Fibroblast of gingiva (primary cell): ENCODE measurements at regions not wholly inside any gene's neighbourhood (a gene's known extent, or its start where the extent isn't known, plus 50 kb on each side); places are given as distances from the start of the nearest gene placed in this dataset.
"Not testable (repeated sequence)": the region's sequence is repeated elsewhere in the genome, so short reads cannot be mapped to it uniquely, and the experiment has no call there.

ENCODE experiments used
- DNase-seq: peaks from one replicate; pipeline ENCODE4 v3.0.0-alpha.2; 2011; ENCODE audit warnings: low read depth

DNA sequence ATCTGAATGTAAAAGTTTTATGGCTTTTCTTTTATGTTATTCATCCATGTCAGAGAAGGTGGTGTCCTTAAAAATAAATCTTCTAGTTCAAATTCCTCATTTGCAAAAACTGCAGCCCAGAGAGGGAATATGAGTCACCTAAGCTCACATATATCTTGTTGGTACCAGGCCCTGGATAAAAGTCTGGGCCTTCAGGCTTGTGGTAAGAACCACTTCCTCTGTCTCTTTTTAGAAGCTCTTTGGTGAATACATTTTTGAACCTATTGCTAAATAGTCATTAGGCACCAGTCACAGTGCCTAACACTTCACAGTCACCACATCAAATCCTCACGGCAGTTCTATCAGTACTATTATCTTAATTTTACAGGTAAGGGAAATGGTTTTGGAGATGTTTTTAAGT, 199.2 kb downstream of the KCNS3 start:
- peak; percentile 47 for DNase-seq

DNA sequence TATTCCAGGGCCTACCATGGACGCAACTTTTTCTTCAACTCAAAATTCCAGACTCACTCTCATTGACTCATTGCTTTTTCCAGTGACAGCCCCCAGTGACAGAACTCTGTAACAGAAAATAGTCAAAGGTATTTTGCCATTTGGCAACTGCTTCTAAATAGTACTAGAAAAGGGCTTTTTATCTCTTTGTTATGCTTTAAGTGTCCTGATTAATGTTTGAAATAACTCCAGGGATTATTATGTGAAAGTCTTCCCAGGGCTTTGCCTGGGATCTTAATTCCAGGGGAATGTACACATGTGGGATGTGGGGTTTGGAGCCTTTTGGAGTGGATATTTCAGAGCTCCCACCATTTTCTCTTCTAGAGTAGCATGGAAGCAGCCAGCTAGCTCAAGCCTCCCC, 198.8 kb downstream of the KCNS3 start:
- DNase-seq = no peak

DNA sequence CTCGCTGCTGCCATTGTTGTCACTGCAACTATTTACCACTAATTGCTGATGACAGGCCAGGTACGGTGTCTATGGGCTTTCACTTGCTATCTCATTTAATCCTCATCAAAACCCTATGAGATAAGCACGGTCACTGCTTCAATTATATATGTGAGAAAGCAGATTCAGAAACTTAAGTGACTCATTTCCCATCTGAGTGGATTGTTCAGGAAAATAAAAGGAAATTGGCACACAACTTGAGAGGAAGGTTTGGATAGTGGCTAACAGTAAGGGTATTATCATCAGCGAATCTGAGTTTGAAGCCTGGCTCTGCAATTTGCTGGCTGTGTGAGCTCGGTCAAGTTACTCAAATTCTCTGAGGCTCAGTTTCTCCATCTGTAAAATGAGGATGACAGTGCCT, 196.0 kb downstream of the KCNS3 start:
- no peak for DNase-seq

DNA sequence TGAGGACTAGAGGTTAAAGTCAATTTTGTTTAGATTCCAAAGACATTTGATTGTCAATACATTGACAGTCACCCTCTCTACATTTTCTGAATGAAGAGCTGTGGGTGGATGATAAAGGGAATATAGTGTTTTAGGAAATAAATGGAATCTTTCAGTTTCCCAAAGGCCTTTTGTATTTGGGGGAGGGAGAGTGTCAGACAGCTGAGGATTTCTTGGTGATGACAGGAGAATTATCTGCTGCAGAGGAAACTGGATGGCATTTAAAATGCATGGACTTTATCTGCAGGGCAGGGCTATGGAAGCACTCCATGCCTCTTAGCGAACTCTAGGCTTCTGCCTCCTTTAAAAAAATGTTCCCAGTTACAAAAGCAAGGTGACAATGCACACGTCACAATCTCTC, 195.1 kb downstream of the KCNS3 start:
- DNase-seq = no peak

DNA sequence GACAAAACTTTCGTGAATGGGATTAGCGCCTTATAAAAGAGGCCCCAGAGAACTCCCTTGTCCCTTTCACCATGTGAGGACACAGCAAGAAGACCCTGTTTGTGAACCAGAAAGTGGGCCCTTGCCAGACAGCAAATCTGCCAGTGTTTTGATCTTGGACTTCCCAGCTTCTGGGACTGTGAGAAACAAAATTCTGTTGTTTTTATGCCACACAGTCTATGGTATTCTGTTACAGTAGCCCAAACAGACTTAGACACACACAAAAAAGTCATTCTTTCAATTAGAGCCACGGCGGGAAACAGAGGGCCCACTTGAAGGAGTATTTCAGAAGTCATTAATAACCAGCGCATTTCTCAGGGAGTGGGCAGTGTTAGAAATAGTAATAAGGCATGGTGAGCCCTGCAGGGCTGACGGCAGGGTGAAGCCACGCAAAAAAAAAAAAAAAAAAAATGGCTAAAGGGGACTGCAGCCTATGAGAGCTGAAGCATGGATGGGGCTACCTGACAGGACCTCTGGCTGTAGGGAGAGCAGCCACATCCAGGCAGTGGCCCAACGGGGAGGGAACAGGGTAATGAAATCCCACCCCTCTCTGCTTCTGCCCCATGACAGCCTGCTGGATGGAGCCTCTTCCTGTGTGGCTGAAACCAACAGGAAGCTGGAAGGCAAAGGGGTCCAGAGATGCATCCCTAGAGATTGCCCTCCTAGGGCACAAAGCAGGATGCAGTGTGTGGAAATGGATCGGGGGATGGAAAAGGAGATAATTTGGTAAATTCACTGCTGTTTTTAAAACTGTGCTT, 189.3 kb downstream of the KCNS3 start:
- no peak for DNase-seq

DNA sequence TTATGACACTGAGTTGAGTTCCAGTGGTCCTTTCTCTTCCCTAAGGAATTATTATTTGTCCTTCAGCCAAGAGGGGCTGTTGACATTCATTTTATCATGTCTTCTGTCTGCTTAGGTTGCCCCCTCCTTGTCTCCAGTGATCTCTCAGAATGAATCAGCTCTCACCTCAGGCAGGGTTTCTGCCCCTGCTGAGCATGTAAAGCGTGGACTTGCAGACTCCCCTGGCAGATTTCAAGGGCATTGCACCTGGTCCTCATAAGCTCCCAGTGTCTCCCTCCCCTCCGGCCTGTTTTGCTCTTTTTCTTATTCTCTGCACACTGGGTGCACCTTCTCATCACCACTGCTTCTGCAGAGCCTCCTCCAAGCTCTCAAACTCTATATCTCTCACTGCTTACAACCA, 188.4 kb downstream of the KCNS3 start:
- no peak for DNase-seq

DNA sequence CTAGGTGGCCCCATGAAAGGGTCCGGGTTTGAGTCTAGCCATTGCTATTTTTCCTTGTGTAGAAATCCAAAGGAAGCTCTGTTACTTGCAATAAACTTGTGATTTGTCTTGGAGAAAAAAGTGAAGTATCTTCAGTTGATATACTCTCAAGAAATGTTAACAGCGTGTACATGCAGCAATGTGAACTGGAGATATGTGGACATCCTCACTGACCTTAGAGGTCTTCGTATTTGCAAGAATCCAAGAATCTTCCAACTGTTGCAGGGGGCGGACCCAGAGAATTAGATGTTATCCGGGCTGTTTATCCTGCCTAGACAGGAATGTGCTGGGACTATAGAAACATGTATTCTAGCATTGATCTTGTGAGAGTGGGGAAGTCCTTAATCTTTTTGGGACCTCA, 187.6 kb downstream of the KCNS3 start:
- DNase-seq = no peak

DNA sequence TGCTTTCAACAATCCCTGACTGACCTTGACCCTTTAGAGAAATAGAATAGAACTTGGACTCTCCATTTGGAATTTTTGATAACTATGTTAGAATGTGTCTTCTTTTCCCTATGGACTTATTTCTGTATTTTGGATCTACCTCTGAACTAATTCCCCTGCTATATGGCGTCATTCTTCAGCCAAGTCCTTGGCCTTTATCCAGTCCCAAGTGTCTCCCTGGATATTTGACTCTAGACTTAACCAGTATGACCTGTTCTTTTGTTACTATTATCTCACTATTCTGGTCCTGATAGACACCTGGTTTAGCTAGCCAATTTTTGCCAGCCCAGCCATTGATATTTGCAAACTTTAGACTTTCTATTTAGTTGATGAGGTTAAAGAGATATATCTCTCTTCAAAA, 186.8 kb downstream of the KCNS3 start:
- DNase-seq = no peak

DNA sequence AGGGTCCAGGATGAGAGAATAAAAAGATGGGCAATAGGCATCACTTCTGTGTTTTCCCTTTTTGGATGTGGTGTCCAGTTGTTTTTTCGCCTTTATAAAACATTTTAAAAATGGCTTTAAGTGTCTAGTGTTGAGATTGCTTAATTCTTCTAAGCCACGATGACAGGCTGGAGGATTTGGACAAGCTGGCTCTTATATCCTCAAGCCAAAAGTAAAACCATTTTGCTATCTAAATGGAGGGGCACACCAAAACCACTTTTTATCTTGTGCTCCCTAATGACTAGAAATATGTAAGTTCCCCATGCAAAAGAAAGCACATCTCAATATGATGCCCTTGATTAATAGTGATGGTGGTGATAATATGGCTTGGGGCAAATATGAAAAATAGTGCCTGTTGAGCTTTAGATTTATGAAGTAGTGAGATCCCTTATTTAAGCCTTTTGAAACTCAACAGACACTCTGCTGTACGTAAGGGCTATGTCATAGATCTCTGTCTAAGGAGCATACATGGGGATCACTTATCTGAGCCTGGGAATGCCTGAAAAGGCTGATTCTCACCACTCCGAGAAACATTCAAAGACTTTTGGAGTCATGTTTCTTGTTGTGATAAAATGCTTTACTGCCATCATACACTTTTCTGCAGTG, 185.5 kb downstream of the KCNS3 start:
- DNase-seq = no peak

DNA sequence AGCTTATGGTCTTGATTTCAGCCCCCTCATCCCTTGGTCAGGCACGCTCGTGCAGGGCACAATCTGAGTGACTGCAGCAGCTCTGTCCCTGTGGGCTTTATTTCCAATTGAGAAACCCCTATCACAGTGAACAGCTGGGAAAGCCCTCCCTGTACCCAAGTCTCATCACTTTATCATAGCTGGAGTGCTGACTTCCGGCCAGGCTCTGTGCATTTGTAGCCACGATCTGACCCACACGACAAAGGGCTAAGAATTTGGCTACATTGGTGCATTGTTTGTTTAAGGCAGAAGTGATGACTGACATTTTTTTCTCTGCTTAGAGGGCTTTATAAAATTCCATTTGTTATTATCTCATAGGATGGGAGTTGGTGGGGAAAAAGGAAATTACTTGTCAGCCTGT, 184.4 kb downstream of the KCNS3 start:
- DNase-seq = no peak

DNA sequence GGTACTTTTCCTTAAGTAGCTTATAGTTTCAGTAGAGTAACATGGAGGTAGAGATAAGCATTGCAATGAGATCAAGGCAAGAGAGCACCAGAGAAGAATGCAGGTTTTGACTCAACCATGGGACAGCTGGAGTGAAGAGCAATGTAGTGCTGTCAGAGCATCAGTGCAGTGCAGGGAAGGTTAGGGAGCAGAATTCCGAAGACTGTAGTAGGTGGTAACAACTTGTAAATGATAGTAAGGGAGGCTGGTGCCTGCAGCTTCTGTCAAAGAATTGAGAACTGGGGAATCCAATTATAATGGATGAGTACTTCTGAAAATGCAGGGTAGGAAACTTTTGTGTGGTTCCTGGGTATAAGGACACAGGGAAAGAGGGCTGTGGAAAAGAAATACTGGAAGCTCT, 183.2 kb downstream of the KCNS3 start:
- DNase-seq = no peak

DNA sequence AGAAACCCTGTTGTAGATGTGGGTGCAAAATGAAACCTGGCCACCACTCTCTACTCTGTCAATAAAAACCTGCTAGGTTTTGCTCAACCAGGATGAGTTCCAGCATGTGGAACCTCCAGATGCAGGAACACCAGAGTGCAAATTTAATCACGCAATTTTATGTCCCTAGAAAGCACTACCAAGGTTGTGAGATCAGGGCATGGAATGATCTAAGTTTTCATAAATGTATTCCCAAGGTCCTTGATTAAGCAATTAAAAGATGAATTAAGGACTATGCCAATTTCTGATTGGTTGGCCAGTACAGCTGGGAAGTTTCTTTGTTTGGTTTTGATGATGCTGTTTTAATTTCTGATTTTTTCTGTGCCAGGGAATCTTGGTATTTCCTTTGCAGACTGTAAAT, 179.2 kb downstream of the KCNS3 start:
- DNase-seq = no peak

DNA sequence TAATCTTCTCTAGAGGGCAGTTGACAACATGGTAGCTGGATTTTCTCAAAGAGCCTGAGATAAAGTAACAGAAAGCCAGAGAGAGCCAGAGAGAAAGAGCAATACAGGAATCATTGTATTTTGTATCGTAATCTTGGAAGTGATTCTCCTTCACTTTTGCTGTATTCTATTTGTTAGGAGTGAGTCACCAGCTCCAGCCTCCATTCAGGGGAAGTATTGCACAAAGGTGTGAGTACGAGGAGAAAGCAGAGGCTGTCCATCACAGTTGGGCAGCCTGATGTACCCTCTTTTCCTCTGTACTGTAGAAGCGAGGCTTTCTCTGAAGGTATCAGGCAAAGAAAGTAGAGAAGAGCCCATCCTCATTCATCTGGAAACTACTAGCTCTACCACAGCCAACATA, 176.8 kb downstream of the KCNS3 start:
- no peak for DNase-seq

DNA sequence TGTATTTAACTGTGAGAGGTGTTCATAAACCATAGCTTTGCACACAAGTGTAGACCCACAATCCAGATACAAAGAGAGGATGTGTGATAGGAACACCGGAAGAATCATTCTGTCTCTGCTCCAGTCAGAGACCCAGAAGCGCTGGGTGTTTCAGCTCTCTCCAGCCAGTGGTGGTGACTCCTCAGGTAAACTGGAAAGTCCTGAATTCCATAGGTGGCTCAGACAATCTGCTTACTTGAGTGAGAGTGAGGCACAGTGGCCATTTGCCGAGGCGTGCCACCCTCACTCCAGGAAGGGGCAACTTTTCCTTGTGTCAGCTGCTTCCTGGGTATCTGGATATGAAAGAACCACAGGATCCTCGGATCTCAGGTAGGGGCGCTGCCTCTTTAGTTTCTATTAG, 171.5 kb downstream of the KCNS3 start:
- no peak for DNase-seq

DNA sequence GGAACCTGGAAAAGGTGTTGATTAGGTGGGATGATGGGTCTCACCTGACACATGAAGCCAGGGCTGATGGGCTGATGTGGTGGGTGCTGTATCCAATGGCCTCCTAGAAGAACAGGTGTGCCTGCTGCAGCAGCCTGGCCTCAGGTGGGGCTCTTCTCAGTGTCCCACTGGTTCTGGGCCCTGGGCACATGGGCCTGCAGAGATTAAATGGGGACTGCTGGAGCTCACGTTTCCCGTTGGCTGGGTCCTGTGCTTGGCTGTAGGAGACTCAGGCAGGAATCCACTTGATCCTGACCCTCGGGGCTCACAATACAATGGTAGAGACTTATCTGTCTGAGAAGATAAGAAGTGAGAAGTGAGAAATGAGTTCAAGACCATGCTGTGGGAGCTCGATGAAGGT, 170.9 kb downstream of the KCNS3 start:
- no peak for DNase-seq

DNA sequence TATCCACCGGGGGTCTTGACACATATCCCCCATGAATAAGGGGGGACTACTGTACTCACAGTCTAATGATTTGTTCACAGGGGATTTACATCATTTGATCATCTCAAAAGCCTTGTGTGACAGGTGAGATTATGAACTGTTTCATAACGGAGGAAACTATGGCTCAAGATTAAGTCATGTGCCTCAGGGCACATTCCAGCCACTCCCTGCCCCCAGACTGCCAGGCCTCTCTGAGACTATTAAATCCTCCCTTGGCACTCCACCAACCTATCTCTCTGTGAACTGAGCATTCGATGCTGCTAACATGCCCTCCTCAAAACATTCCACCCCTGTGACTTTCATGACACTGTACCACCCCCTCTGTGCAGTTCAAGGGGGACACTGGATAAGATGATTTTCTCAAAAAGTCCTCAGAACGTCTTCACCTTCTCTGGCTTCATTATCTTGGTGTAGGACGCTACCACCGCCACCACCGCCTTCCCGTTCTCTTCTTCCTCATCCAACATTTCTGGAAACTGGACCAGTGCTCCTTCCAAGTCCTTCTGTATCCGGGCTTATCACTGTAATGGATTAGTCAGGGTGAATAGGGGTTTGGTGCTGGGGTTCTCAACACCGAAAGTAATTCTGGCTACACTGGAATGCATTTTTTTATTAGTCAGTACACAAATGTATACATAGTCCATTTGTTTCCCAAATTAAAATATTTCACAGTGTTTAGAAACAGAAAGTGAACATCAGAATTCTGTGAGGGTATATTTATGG, 169.6 kb downstream of the KCNS3 start:
- DNase-seq = peak; percentile 14

DNA sequence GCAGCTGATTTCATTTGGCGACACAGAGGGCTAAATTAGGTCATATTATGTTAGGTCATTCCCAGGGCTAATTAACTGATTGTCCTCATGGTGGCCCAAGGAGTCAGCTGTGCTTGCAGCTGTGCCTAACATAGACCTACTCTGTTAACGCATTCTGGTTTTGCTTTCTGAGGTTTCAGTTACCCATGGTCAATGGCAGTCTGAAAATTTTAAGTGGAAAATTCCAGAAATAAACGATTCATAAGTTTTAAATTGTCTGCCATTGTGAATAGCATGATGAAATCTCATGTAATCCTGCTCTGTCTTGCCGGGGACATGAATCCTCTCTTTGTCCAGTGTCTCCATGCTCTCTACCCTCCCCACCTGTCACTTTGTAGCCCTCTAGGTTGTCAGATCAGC, 168.7 kb downstream of the KCNS3 start:
- DNase-seq = no peak

DNA sequence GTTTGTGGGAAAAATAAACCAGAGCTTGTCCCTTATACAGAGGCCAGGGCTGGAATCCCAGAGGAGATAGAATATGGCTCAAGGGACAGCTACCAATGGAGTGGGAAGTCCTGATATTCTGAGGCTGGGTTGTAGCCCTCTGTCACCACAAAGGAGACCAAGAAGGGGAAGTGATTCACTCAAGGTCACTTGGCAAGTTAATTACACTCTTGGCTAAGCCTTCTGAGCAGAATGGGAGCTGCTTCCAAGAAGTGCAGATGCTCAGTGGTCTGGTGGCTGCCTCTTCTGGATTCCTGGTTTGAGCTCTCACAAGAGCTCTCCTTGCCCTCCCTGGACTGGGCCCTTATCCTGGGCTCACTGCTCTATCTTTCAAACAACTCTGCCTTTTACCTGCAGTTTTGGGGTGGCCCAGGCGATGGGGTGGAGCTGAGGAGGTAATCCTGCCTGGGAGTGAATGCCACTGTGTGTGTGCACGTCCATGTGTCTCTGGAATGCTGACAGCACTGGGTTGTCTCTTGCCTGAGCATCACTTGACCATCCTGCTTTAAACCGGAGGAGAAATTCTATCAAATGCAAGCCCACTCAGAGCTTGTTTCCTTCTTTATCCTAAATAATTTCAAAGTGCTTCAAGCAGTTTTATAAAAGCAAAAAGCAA, 168.2 kb downstream of the KCNS3 start:
- peak; percentile 4 for DNase-seq

DNA sequence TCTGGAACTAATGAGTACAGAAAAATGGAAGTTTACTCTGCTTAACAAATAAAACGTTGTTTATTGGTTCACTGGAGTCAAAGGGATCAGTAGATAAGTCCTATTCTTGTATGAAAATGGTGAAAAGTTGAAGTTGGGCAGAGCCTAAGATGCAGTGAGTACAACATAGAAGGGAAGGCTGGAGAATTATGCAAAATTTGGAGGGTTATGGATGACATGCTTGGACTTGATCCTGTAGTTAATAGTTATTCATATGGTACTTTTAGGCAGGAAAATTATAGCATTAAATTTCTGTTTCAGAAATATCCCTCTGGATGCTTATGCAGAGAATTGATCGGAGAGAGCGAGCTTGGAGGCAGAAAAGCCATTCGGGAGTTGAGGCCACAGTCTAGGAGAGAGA, 167.6 kb downstream of the KCNS3 start:
- no peak for DNase-seq

DNA sequence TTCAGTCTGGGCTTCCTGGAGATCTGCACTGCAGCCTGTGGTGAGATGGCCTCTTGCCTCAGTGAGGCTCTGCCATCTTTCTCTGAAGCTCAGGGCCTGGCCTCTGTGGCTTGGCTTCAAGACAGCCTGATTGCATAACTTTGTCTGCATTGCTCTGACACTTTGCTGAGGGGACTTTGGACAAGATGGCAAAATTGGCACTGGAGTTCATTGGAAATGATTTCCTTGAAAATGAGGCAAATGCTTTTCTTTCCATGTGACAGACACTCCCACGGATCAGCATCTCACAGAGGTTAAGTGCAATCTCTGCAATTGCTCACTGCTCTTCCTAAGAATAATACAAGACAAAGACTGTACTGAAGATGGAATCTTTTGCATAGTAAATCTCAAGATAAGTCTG, 166.8 kb downstream of the KCNS3 start:
- no peak for DNase-seq

DNA sequence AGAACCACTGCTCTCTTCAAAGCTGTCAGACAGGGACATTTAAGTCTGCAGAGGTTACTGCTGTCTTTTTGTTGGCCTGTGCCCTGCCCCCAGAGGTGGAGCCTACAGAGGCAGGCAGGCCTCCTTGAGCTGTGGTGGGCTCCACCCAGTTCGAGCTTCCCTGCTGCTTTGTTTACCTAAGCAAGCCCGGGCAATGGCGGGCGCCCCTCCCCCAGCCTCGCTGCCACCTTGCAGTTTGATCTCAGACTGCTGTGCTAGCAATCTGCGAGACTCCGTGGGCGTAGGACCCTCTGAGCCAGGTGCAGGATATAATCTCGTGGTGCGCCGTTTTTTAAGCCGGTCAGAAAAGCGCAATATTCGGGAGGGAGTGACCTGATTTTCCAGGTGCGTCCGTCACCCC, 138.9 kb downstream of the KCNS3 start:
- not testable (repeated sequence) for DNase-seq

DNA sequence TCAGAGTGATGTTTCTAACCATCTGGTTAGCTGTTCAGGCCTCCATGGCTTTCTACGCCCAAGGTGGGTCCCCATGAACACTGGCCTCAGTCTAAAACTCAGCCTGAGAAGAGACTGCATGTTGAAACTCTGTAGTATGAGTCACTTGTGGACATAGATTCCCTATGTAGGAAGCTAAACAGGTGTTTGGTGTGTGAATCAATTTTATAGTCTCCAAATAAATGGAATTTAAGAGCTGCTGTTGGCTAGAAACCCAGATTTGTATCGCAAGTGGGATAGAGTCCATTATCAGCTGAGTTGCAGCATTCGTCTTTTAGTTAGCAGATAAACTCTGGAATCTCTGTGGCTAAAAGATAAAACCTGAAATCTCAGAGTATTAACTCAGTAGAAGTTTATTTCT, 131.4 kb downstream of the KCNS3 start:
- no peak for DNase-seq

DNA sequence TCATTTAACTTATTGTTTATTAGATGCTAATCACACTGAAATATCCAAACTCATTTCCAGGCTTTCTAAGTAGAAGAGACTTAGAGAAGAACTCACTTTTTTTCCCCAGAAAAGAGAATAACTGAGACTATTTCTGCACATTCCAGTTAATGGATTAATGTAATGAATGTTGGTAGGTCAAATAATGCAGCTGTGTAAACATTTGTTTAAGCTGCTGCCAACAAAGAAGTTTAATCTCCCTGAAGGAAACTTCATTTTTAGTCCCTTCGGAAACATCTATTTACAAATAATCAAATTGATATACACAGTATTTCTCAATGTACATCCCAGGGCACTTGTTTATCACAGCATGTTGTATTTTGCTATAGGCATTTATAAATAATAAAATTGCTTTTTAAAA, 126.9 kb downstream of the KCNS3 start:
- no peak for DNase-seq
